DOHH2 (cell line): ENCODE measurements at regions not wholly inside any gene's neighbourhood (a gene's known extent, or its start where the extent isn't known, plus 50 kb on each side); places are given as distances from the start of the nearest gene placed in this dataset.

ENCODE experiments used
- H3F3A ChIP-seq: fragments of 200-600 bp; sonication (generic), shearing (Covaris generic); 2 replicates; pipeline ENCODE4 v1.6.0; 2016; ENCODE audit warnings: antibody characterized with exemption, mild to moderate bottlenecking; ENCODE audit not compliant: control insufficient read depth, insufficient read depth
- H3K27ac ChIP-seq: fragments of 200-600 bp; sonication (generic); 2 replicates; pipeline ENCODE4 v1.5.1; 2014; ENCODE audit warnings: low read depth, mild to moderate bottlenecking, low read length, moderate library complexity
- H3K27me3 ChIP-seq: fragments of 200-600 bp; sonication (generic); 2 replicates; pipeline ENCODE4 v1.6.1; 2014; ENCODE audit warnings: mild to moderate bottlenecking, low read length, mixed read lengths; ENCODE audit not compliant: control insufficient read depth
- H3K36me3 ChIP-seq: fragments of 200-600 bp; sonication (generic); 2 replicates; pipeline ENCODE4 v1.6.1; 2014; ENCODE audit warnings: mild to moderate bottlenecking, low read length, moderate library complexity, mixed read lengths; ENCODE audit not compliant: control insufficient read depth
- H3K4me1 ChIP-seq: fragments of 200-600 bp; sonication (generic); 2 replicates; pipeline ENCODE4 v1.6.1; 2014; ENCODE audit warnings: mild to moderate bottlenecking, low read length, mixed read lengths; ENCODE audit not compliant: control insufficient read depth
- H3K4me2 ChIP-seq: fragments of 200-600 bp; sonication (generic); 2 replicates; pipeline ENCODE4 v1.6.0; 2014; ENCODE audit warnings: mild to moderate bottlenecking, low read length, moderate library complexity
- H3K4me3 ChIP-seq: fragments of 200-600 bp; sonication (generic); 2 replicates; pipeline ENCODE4 v1.5.1; 2014; ENCODE audit warnings: mild to moderate bottlenecking, low read length, mixed read lengths
- H3K79me2 ChIP-seq: fragments of 200-600 bp; sonication (generic); 2 replicates; pipeline ENCODE4 v1.6.1; 2014; ENCODE audit warnings: mild to moderate bottlenecking, low read length, mixed read lengths; ENCODE audit not compliant: control insufficient read depth
- H3K9me2 ChIP-seq: fragments of 200-600 bp; sonication (generic); replicated peaks from 2 replicates; pipeline ENCODE4 v1.6.1; 2014; ENCODE audit warnings: mild to moderate bottlenecking, low read length, mixed read lengths; ENCODE audit not compliant: control insufficient read depth
- H3K9me3 ChIP-seq: fragments of 200-600 bp; sonication (generic); 2 replicates; pipeline ENCODE4 v1.6.1; 2014; ENCODE audit warnings: antibody characterized with exemption, low read length, mixed read lengths; ENCODE audit not compliant: control insufficient read depth, insufficient read depth
- H4K20me1 ChIP-seq: fragments of 200-600 bp; sonication (generic); 2 replicates; pipeline ENCODE4 v1.6.0; 2014; ENCODE audit warnings: low read depth, mild to moderate bottlenecking, antibody characterized with exemption, low read length, moderate library complexity; ENCODE audit not compliant: control insufficient read depth, insufficient read depth
- EZH2phosphoT487 ChIP-seq: fragments of 200-600 bp; sonication (generic); IDR thresholded peaks from 2 replicates; pipeline ENCODE4 v1.6.1; 2017; ENCODE audit warnings: borderline replicate concordance, mild to moderate bottlenecking, antibody characterized with exemption, low read length, moderate library complexity, mixed read lengths
- TF ChIP-seq, protein P1 (sequence below): fragments of 200-600 bp; sonication (generic); IDR thresholded peaks from one replicate; pipeline ENCODE4 v1.5.1; 2014; ENCODE audit warnings: antibody characterized with exemption, mild to moderate bottlenecking, low read depth, low read length; ENCODE audit not compliant: poor library complexity, severe bottlenecking

DNA sequence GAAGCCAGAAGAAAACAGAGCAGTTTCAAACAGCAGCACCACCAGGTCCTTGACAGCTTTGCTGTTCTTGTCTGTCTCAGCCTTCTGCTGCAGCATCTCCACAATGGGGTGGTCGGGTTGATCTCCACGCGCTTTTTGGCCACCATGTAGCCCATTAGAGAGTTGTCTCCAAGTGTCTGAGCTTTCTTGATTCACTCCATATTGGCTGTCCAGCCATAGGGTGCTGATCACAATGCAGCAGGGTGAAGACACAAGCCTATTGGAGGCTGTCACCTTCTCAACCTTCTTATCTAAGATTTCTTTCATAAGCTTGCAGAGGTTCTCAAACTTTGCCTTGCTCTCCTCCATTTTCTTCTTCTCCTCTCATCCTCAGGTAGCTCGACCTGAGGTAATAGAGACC lies 175.4 kb upstream of the S100G start:
- Histone ChIP-seq H3K4me1 (no peaks in the 10 kb centered on the region), H3K9me2 (no peaks in the 10 kb centered on the region), H3K27ac (no peak overlapping the region), H3K79me2 (no peaks in the 10 kb centered on the region), H4K20me1 (no peaks in the 10 kb centered on the region), H3K4me3 (no peak overlapping the region), H3K27me3 (no peaks in the 10 kb centered on the region), H3K4me2 (no peak overlapping the region), H3F3A (no peaks in the 10 kb centered on the region), H3K36me3 (no peaks in the 10 kb centered on the region), H3K9me3 (no peaks in the 10 kb centered on the region)
- no peak for TF ChIP-seq EZH2phosphoT487
- TF ChIP-seq, protein P1, sequence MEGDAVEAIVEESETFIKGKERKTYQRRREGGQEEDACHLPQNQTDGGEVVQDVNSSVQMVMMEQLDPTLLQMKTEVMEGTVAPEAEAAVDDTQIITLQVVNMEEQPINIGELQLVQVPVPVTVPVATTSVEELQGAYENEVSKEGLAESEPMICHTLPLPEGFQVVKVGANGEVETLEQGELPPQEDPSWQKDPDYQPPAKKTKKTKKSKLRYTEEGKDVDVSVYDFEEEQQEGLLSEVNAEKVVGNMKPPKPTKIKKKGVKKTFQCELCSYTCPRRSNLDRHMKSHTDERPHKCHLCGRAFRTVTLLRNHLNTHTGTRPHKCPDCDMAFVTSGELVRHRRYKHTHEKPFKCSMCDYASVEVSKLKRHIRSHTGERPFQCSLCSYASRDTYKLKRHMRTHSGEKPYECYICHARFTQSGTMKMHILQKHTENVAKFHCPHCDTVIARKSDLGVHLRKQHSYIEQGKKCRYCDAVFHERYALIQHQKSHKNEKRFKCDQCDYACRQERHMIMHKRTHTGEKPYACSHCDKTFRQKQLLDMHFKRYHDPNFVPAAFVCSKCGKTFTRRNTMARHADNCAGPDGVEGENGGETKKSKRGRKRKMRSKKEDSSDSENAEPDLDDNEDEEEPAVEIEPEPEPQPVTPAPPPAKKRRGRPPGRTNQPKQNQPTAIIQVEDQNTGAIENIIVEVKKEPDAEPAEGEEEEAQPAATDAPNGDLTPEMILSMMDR, result no peak

GRCh38 chrX:16476009-16476408 lies 173.9 kb upstream of the S100G start:
- no peak overlapping the region for H3K27ac ChIP-seq
- H4K20me1 ChIP-seq, result no peaks in the 10 kb centered on the region
- no peak overlapping the region for H3K4me2 ChIP-seq
- H3K4me3 ChIP-seq, result no peak overlapping the region
- no peaks in the 10 kb centered on the region for H3F3A ChIP-seq
- no peaks in the 10 kb centered on the region for H3K9me2 ChIP-seq
- no peaks in the 10 kb centered on the region for H3K27me3 ChIP-seq
- no peaks in the 10 kb centered on the region for H3K79me2 ChIP-seq
- no peaks in the 10 kb centered on the region for H3K9me3 ChIP-seq
- no peaks in the 10 kb centered on the region for H3K36me3 ChIP-seq
- TF ChIP-seq EZH2phosphoT487, result no peak
- TF ChIP-seq, protein P1, result no peak
- no peaks in the 10 kb centered on the region for H3K4me1 ChIP-seq

DNA sequence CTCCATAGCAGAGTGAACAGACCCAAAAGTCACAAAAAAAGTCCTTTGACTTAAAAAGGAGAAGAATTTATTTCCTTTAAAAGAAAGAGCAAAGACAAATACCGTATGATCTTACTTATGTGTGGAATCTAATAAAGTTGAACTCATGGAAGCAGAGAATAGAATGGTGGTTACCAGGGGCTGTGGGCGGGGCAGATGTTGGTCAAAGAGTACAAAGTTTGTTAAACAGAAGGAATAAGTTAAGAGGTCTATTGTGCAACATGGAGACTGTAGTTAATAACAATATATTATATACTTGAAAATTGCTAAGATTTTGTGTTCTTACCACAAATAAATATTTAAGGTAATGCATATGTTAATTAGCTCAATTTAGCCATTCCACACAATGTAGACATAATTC lies 173.3 kb upstream of the S100G start:
- TF ChIP-seq, protein P1, result no peak
- TF ChIP-seq EZH2phosphoT487, result no peak
- Histone ChIP-seq H3K79me2 (no peaks in the 10 kb centered on the region), H3K27ac (no peak overlapping the region), H3F3A (no peaks in the 10 kb centered on the region), H3K9me2 (no peaks in the 10 kb centered on the region), H3K4me3 (no peak overlapping the region), H3K4me1 (no peaks in the 10 kb centered on the region), H3K36me3 (no peaks in the 10 kb centered on the region), H3K9me3 (no peaks in the 10 kb centered on the region), H3K4me2 (no peak overlapping the region), H4K20me1 (no peaks in the 10 kb centered on the region), H3K27me3 (no peaks in the 10 kb centered on the region)
